ENCODE measurements at regions not wholly inside any gene's neighbourhood (a gene's known extent, or its start where the extent isn't known, plus 50 kb on each side); places are given as distances from the start of the nearest gene placed in this dataset.

- H3K36me3 ChIP-seq (ENCODE audit: low read depth, missing control alignments), result no peaks in the 10 kb centered on the region
- 96 to 100% methylated on average over 2 of the region's 2 CpGs for WGBS, 2 donors
- no peaks in the 10 kb centered on the region for H3K4me1 ChIP-seq
- no peak overlapping the region for H3K4me3 ChIP-seq
- DNase-seq, result no peak
- TF ChIP-seq POLR2A (IDR thresholded peaks at IDR 0.05), result no peak
- TF ChIP-seq CTCF (IDR thresholded peaks at IDR 0.05), result no peak
- no peaks in the 10 kb centered on the region for H3K9me3 ChIP-seq
- H3K27me3 ChIP-seq, result no peaks in the 10 kb centered on the region
- intact Hi-C loops (cut with DNase I; ENCODE audit: low total_unique reads), result no loop called here
- no peak overlapping the region for H3K27ac ChIP-seq
These were observed 126.6 kb upstream of the HMHB1 start for GRCh38 chr5:143685246-143685815.

- H3K9me3 ChIP-seq, result no peaks in the 10 kb centered on the region
- no peak overlapping the region for H3K4me3 ChIP-seq
- H3K4me1 ChIP-seq, result no peaks in the 10 kb centered on the region
- WGBS, 2 donors, result 89 to 96% methylated on average over 1 of the region's 1 CpG
- no peaks in the 10 kb centered on the region for H3K27me3 ChIP-seq
- intact Hi-C loops (cut with DNase I; ENCODE audit: low total_unique reads), result no loop called here
- H3K27ac ChIP-seq, result no peak overlapping the region
- TF ChIP-seq POLR2A (IDR thresholded peaks at IDR 0.05) (no peak), CTCF (IDR thresholded peaks at IDR 0.05) (no peak)
- H3K36me3 ChIP-seq (ENCODE audit: low read depth, missing control alignments), result no peaks in the 10 kb centered on the region
- DNase-seq, result no peak
These were observed 128.5 kb upstream of the HMHB1 start for GRCh38 chr5:143683459-143683858.

GRCh38 chr5:143682929-143683386 is 129.0 kb upstream of the HMHB1 start:
- Histone ChIP-seq H3K4me1 (no peaks in the 10 kb centered on the region), H3K4me3 (no peak overlapping the region), H3K27me3 (no peaks in the 10 kb centered on the region), H3K9me3 (no peaks in the 10 kb centered on the region), H3K27ac (no peak overlapping the region), H3K36me3 (ENCODE audit: low read depth, missing control alignments) (no peaks in the 10 kb centered on the region)
- 67 to 76% methylated on average over 3 of the region's 3 CpGs for WGBS, 2 donors
- no peak for DNase-seq
- intact Hi-C loops (cut with DNase I; ENCODE audit: low total_unique reads), result no loop called here
- TF ChIP-seq CTCF (IDR thresholded peaks at IDR 0.05) (no peak), POLR2A (IDR thresholded peaks at IDR 0.05) (no peak)

DNA sequence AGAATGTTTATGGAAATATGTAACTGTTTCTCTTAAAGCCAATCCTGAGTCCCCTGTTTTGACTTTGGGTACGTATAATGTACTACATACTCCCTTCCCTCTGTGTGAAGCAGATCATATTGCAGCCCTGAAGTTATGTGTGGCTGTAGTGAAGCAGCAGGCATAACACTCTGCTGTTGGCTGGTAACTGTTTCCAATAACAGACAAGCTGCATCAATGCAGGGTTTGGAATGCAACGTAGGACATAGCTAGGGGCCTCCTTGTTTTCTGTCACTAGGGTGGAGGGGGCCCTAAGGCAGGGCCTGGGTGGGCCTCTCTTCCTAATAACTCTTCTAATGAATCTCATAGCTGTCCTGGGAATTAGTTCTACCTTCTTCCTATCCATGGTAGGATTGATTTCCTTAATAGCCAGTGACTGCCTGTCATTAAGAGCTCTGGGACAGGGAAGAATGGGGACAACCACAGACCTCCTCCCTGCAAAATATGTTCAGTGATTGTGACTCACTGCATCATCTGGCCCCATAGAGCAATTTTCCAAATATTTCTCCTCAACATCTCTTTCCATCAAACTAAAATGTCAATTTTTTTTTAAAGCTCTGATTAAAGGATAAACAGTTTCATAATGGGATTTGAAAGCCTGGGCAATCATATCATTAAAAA is 129.6 kb upstream of the HMHB1 start:
- 79% methylated on average over 2 of the region's 2 CpGs for WGBS, 2 donors
- Histone ChIP-seq H3K27ac (no peak overlapping the region), H3K4me1 (no peaks in the 10 kb centered on the region), H3K9me3 (no peaks in the 10 kb centered on the region), H3K27me3 (no peaks in the 10 kb centered on the region), H3K4me3 (no peak overlapping the region), H3K36me3 (ENCODE audit: low read depth, missing control alignments) (no peaks in the 10 kb centered on the region)
- TF ChIP-seq POLR2A (IDR thresholded peaks at IDR 0.05), result no peak
- no peak for TF ChIP-seq CTCF (IDR thresholded peaks at IDR 0.05)
- DNase-seq, result no peak
- intact Hi-C loops (cut with DNase I; ENCODE audit: low total_unique reads), result no loop called here
